ENCODE measurements at regions not wholly inside any gene's neighbourhood (a gene's known extent, or its start where the extent isn't known, plus 50 kb on each side); places are given as distances from the start of the nearest gene placed in this dataset.

GRCh38 chr22:25465949-25466348 is 98.5 kb upstream of the GRK3 start (continued):
- TF ChIP-seq JUND (IDR thresholded peaks at IDR 0.05) (no peak), TAF1 (conservative IDR thresholded peaks at IDR 0.05) (no peak), RAD21 (IDR thresholded peaks at IDR 0.05) (no peak), YY1 (IDR thresholded peaks at IDR 0.05) (no peak), HNF4A (conservative IDR thresholded peaks at IDR 0.05) (no peak), ZBTB33 (IDR thresholded peaks at IDR 0.05) (no peak)

- Histone ChIP-seq H3K4me3 (ENCODE audit: low read depth in 1 of 3, low read length in 3 of 3) (no peak overlapping the region), H3K36me3 (ENCODE audit: control insufficient read depth in 4 of 4, insufficient read depth in 3 of 4, low read depth in 1 of 4, low read length in 3 of 4) (no peaks in the 10 kb centered on the region), H3K9me3 (ENCODE audit: control insufficient read depth in 4 of 4, low read length in 3 of 4) (no peaks in the 10 kb centered on the region), H3K9ac (ENCODE audit: low read depth in 1 of 2, low read length in 2 of 2) (no peak overlapping the region), H3K27ac (ENCODE audit: low read depth in 1 of 2, low read length in 2 of 2) (no peak overlapping the region), H3K4me1 (ENCODE audit: control insufficient read depth in 4 of 4, insufficient read depth in 4 of 4, low read length in 3 of 4) (no peaks in the 10 kb centered on the region), H3K27me3 (ENCODE audit: control insufficient read depth in 4 of 4, insufficient read depth in 4 of 4, low read length in 3 of 4) (no peaks in the 10 kb centered on the region)
- 92% methylated on average over 4 of the region's 4 CpGs for WGBS
- no peak for DNase-seq (ENCODE audit: low spot score)
- TF ChIP-seq ATF3 (IDR thresholded peaks at IDR 0.05) (no peak), ZBTB33 (IDR thresholded peaks at IDR 0.05) (no peak), FOXA1 (IDR thresholded peaks at IDR 0.05) (no peak), SP1 (IDR thresholded peaks at IDR 0.05) (no peak), YY1 (IDR thresholded peaks at IDR 0.05) (no peak), HNF4G (IDR thresholded peaks at IDR 0.05) (no peak), GABPA (IDR thresholded peaks at IDR 0.05 in 1 of 2, conservative IDR thresholded peaks at IDR 0.05 in 1 of 2) (no peak), FOXA2 (IDR thresholded peaks at IDR 0.05) (no peak), MAX (IDR thresholded peaks at IDR 0.05) (no peak), HNF4A (conservative IDR thresholded peaks at IDR 0.05) (no peak), NR2F2 (IDR thresholded peaks at IDR 0.05) (no peak), JUND (IDR thresholded peaks at IDR 0.05) (no peak), TAF1 (conservative IDR thresholded peaks at IDR 0.05) (no peak), RXRA (IDR thresholded peaks at IDR 0.05) (no peak), RAD21 (IDR thresholded peaks at IDR 0.05) (no peak)
These were observed 92.1 kb upstream of the GRK3 start for GRCh38 chr22:25472382-25472781.

GRCh38 chr22:25475257-25476022 is 89.0 kb upstream of the GRK3 start:
- no peak overlapping the region for H3K27ac ChIP-seq (ENCODE audit: low read depth in 1 of 2, low read length in 2 of 2)
- no peaks in the 10 kb centered on the region for H3K4me1 ChIP-seq (ENCODE audit: control insufficient read depth in 4 of 4, insufficient read depth in 4 of 4, low read length in 3 of 4)
- H3K9ac ChIP-seq (ENCODE audit: low read depth in 1 of 2, low read length in 2 of 2): no peak overlapping the region
- 73% methylated on average over 16 of the region's 16 CpGs for WGBS
- TF ChIP-seq NR2F2 (IDR thresholded peaks at IDR 0.05) (no peak), MAX (IDR thresholded peaks at IDR 0.05) (no peak), ATF3 (IDR thresholded peaks at IDR 0.05) (no peak), SP1 (IDR thresholded peaks at IDR 0.05) (no peak), FOXA1 (IDR thresholded peaks at IDR 0.05) (no peak), GABPA (IDR thresholded peaks at IDR 0.05 in 1 of 2, conservative IDR thresholded peaks at IDR 0.05 in 1 of 2) (no peak), TAF1 (conservative IDR thresholded peaks at IDR 0.05) (no peak), RXRA (IDR thresholded peaks at IDR 0.05) (no peak), REST (IDR thresholded peaks at IDR 0.05) (no peak), ZBTB33 (IDR thresholded peaks at IDR 0.05) (no peak), FOXA2 (IDR thresholded peaks at IDR 0.05) (no peak)
- H3K9me3 ChIP-seq (ENCODE audit: control insufficient read depth in 4 of 4, low read length in 3 of 4): no peaks in the 10 kb centered on the region
- no peaks in the 10 kb centered on the region for H3K36me3 ChIP-seq (ENCODE audit: control insufficient read depth in 4 of 4, insufficient read depth in 3 of 4, low read depth in 1 of 4, low read length in 3 of 4)
- no peak overlapping the region for H3K4me3 ChIP-seq (ENCODE audit: low read depth in 1 of 3, low read length in 3 of 3)
- H3K27me3 ChIP-seq (ENCODE audit: control insufficient read depth in 4 of 4, insufficient read depth in 4 of 4, low read length in 3 of 4): no peaks in the 10 kb centered on the region
- DNase-seq (ENCODE audit: low spot score): no peak
